GM18868 (cell line): ENCODE measurements at regions not wholly inside any gene's neighbourhood (a gene's known extent, or its start where the extent isn't known, plus 50 kb on each side); places are given as distances from the start of the nearest gene placed in this dataset.

Source experiments
- ATAC-seq: cut with Tn5 transposase; IDR thresholded peaks from one replicate; pipeline ENCODE4 v1.9.1; 2021; ENCODE audit warnings: mild to moderate bottlenecking, moderate library complexity; ENCODE audit not compliant: unreplicated experiment

DNA sequence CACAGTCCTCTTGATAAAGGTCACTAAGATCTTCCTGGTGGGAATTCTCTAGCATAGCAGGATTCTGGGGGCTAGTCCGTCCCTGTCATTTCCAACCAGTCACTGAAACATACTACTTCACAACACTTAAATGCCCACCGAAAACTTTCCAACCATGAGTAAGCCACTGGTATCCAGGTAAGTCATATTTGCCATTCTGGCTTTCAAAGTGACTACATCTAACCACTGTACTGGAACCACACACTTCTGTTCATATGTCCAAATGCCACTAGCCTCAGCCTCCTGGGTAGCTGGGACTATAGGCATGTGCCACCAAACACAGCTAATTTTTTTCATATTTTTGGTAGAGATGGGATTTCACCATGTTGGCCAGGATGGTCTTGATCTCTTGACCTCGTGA lies 64.3 kb upstream of the VANGL1 start:
- no peak for ATAC-seq

DNA sequence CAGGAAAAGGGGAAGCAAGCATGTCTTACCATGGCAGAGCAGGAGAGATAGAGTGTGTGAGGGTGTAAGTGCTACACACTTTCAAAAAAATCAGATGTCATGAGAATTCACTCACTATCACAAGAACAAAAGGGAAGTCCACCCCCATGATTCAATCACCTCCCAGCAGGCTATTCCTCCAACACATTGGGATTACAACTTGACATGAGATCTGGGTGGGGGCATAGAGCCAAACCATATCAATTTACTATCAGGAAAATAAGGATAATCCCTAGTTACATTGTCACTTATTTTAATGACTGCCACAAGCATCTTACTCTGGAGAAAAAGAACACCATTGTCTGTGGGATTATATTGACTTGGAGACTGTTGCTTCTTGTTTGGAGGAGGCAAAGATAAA lies 66.1 kb upstream of the VANGL1 start:
- no peak for ATAC-seq

DNA sequence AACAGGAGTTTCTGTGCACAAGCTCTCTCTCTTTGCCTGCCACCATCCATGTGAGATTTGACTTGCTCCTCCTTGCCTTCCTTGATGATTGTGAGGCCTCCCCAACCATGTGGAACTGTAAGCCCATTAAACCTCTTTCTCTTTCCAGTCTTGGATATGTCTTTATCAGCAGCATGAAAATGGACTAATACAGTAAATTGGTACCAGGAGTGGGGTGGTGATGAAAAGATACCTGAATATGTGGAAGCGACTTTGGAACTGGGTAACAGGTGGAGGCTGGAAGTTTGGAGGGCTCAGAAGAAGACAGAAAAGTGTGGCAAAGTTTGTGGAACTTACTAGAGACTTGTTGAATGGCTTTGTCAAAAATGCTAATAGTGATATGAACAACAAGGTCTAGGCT lies 69.1 kb upstream of the VANGL1 start:
- no peak for ATAC-seq

DNA sequence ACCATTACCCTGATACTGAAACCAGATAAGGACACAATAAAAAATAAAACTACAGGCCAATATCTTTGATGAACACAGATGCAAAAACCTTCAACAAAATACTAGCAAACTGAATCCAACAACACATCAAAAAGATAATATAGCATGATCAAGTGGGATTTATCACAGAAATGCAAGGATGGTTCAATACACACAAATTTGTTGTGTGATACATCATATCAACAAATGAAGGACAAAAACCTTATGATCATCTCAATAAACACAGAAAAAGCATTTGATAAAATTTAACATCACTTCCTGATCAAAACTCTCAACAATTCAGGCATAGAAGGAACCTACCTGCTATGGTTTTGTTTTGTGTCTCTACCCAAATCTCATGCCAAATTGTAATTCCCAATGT lies 74.3 kb upstream of the VANGL1 start:
- ATAC-seq = no peak

DNA sequence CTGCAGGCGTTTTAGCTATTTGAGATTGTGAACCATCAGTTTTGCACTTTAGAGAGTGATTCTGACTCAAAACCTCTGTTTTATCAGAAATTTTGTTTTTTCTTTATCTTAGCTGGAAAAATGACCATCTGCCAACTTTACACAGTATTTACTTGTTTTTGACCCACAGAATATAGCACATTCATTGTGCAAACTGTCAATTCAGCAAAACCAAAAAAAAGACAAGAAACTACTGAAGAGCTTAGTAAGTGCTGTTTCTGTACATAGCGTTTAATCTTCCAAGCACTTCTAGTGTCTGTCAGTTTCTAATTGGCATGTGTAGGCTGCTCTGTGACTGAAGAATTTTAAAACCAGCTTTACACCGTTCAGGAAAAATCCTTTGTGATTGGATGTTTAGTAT lies 76.0 kb upstream of the VANGL1 start:
- no peak for ATAC-seq

DNA sequence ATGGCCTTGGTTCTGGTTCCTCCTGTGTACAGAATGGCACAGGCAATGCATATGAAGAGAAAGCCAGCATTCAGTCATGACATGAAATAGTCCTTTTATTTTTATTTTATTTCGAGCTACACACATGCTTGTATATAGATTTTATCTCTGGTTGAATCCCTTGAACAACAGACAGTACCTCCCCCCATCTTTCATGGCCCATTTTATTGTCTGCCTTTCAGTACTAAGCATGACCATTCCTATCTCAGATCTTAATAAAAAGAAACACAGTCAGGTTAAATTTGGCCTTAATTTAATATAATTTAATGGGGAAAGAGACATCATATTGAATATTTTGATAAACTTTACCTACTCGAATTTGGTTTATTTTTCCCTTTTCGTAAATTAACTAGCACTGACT lies 76.4 kb upstream of the VANGL1 start:
- no peak for ATAC-seq

DNA sequence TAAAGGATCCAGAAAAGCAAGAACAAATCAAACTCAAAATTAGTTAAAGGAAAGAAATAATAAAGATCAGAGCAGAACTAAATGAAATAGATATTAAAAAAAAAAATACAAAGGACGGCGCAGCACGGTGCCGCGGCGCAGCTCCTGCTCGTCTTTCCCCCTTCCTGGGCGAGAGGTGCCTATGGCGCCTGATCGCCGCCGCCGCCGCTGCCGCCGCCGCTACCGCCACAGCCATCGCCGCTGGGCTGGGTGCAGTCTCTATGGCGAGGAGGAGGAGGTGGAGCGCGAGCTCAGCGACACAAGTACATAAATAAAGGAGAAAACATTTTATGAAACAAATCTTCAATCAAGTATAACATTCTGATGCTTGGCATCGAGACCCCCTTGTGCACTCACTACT lies 77.6 kb upstream of the VANGL1 start:
- no peak for ATAC-seq

DNA sequence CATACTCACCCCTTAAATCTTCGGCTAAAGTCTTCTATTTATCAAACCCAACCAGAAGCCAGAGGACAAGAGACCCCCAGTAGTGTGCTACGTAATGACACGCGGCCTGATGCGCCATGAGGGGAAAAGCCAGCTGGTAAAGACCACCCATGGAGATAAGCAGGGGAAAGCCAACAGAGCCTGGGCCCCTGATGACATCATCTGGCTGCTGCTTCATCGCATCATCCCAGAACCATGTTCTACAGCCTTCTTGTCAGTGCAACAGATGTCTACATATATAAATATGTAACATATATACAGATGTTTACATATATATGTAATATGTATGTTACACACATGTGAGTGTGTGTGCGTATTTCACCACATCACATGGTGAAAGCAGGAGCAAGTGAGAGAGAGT lies 81.7 kb upstream of the VANGL1 start:
- ATAC-seq = no peak

DNA sequence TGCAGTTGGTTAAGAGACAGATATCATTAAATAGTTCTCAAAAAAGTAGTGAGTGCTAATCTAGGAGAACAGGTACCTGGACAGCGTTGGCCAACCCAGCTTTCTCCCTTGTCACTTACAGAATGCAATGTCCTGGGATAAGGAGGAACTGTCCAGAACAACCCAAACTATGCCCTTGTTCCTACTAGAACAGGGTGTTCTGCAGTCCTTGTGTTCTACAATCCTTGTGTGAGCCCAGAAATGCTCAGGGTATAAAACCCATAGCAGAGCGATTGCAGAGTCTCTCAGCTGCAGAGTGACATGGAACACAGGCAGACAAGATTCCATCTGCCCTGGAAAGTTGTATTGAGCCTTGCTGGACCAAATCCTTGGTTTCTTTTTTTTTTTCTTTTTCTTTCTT lies 83.5 kb upstream of the VANGL1 start:
- no peak for ATAC-seq

DNA sequence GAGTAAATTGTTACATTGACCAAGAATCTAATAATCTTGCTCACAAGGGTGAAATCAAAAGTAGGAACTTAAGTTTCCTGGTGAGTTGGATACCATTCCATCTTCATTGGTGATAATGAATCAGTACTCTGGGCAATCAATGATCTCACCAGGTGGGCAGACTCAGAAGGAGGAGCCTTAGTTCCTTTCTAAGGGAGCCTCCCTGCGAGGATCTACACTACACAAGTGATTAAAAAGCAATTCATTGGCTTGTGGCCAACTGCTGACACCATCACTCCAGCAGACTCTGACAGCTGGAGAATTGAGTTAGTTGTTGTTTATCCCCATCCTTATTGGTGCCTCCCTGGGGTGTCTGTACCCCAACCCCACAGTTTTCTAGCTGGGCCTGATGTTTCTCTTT lies 84.1 kb upstream of the VANGL1 start:
- ATAC-seq = no peak

DNA sequence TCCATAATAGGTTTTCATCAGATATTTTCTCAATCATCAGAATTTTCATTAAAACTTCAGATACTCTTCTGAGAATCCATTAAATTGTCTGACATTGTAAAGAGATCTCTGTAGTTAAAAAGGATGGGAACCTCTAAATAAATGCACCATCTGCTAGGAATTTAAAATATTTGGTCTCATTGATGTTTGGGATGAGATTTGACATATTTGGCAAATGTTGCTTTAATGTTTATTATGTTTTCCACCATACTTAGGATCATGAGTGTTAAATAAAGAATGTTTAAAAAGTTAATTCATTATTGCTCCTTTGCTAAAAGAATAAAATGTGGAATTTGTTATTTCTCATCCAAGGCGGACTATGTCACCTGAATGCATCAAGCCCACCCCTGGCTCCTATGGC lies 85.5 kb upstream of the VANGL1 start:
- no peak for ATAC-seq

DNA sequence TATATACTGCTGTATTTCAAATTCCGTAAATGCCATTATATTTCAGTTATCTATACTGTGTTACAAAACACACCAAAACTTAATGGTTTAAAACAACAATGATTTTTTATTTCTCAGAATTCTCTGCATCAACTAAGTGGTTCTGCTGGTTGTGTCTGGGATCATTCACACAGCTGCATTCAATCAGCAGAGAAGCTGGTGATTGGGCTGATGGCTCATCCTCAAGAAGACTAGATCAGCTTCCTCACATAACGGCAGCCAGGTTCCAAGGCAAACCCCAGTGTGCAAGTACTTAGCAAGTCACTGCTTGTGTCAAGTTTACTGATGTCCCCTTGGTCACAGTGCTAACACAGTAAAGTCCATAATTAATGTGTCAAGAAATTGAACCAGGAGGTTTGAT lies 86.3 kb upstream of the VANGL1 start:
- ATAC-seq = no peak

DNA sequence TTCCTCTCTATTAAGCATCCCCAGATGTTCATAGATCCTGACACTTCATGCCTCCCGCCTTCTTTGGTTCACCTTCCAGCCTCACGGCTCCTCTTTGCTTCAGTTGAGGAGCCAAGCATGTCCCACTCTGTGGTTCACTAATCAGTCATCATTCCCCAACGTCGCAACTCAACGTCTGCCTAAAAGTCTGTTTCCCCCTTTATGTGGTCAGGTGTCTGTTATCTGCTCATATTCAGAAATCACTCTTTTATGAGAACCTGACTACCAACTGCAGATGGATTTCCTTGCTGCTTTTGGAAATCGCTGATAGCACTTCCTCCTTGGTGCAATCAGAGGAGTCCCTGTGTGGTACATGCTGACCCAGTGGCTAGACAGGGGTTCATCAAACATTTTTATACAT lies 94.1 kb upstream of the VANGL1 start:
- no peak for ATAC-seq

DNA sequence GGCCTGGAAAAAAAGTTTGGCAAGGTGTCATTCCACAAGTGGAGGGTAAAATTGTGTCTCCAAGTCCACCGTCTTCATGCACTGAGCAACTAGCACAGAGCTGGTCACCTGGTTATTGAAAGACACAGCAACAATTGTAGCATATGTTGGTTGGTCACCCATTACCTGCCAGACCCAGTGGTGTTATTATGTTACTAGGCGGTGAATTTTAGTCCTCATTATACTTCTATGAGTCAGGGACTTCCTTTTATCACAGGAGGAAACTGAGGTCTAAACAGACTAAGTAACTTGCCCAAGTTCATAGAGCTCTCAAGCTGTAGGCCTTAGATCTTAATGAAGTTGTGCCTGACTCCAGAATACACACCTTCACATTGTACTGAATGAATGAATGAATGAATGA lies 94.9 kb upstream of the VANGL1 start:
- ATAC-seq = no peak

DNA sequence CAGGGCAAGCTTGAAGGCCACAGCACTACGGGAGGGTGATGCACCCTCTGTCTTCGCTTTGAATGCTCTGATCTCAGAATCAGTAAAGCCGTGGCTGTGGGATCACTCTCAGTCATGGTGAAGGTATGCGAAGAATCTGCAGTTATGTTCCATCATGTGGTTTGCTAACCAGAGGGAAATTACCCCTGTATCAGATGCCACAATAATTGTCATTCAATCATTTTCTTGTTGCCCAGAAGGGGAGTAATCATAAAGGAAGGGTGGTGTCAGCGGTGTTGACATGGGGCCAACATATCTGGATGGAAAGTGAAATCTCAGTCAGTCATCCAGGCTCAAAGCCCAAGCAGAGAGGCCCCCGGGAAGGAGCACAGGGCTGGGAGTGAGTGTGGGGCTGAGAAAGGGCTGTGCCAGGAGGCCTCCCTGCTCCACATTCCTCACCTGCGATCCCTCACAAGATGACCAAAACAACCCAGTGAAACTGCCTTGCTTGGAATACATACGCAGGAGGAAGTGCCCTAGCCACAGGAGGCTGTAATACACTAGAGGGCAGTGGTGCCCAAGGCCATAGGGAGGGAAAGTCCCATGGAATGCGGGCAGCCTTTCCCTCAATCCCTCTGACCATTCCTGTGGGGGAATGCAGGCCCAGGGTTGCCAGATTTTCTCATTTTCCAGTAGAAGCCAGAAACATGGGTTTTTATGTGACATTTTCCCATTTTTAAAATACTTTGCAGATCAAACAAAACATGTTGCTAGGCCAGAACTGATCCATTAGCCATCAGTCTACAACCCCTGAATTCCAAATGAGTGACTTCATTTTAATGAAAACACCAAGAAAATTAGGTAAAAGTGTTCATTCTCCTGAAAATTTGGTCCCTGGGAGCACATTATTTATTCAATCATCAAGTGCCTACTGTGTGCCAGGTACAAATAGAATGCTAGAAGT lies 95.7 kb upstream of the VANGL1 start:
- no peak for ATAC-seq

DNA sequence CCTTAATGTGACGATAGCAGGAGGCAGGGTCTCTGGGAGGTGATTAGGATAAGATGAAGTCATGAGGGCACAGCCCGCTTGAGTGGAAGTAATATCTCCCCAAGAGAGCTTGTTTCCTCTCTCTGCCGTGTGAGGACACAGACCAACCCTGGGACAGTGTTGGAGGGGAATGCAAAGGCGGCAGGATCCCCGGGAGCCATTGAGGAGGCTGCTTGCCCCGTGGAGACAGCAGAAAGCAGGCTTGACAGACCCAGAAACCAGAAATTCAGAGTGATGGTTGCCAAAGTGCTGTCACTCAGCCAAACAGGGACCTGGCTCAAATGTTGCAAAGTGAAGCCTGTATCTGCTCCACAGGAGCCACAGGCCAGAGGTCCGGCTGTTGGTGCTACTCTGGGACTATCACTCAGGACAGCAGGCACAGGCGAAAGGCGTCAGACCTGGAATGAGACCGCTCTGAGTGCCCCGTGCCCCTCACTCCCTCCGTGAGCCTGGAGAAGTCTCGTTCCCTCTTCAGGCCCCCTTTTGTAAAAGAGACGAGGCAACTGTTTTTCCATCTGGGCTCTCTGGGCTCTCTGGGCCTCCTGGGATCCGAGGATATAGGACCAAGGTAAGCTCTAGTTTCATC lies 96.6 kb upstream of the VANGL1 start:
- ATAC-seq = no peak

DNA sequence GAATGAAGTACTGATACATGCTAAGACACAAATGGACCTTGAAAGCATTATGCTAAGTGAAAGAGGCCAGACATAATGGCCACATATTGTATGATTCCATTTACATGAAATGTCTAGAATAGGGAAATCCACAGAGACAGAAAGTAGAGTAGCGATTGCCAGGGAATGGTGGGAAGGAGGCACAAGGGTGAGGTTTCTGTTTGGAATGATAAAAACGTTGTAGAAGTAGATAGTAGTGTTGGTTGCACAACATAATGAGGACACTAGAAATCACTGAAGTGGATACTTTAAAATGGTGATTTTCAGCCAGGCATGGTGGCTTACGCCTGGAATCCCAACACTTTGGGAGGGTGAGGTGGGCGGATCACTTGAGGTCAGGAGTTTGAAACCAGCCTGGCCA lies 97.6 kb upstream of the VANGL1 start:
- no peak for ATAC-seq

DNA sequence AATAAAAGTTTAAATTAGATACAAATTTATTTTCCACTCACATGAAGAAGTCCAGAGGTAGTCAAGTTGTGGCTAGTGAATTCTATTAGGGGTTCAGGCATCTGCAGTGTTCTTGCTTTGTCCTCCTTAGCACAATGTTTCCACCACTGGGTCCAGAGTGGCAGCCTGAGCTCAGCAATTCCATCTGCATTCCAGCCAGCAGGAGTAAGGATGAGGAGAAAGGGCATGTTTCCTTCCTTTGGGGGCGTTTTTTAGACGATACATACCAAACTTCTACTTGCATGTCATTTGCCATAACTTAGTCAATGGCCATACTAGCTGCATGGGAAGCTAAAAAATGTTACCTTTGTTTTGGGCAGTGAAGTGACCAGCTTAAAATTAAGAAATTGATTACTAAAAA lies 98.5 kb upstream of the VANGL1 start:
- no peak for ATAC-seq

DNA sequence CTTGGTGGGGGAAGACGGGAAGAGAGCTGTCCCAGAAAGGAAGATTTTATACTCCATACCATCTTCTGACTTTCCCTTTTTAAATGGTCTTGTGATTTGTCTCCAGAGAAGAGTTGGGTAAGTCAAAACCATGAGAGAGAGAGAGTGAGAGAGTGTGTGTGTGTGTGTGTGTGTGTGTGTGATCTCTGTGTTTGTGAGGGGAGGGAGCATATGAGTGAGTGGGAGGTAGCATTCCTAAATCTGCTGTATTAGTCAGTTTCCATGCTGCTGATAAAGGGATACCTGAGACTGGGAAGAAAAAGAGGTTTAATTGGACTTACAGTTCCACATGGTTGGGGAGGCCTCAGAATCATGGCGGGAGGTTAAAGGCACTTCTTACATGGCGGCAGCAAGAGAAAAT lies 102.0 kb upstream of the VANGL1 start:
- ATAC-seq = no peak

DNA sequence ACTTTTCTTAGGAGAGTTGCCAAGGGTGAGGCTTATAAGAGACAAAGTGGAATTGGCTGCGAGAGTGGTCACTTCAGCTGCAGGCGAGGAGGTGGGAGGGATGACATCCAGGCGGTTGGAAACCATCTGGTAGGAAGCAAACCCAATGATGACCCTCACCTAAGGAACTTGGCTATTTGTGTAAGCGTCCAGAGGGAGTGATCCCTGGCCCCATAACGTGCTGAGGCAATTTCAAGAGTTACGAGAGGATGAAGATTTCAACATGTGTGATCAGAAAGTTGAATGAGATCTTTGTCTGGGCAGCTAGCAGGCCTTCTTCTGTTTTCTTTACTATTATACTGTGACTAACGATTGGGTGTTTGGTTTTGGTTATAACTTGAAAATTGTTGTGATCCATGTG lies 102.7 kb upstream of the VANGL1 start:
- no peak for ATAC-seq

DNA sequence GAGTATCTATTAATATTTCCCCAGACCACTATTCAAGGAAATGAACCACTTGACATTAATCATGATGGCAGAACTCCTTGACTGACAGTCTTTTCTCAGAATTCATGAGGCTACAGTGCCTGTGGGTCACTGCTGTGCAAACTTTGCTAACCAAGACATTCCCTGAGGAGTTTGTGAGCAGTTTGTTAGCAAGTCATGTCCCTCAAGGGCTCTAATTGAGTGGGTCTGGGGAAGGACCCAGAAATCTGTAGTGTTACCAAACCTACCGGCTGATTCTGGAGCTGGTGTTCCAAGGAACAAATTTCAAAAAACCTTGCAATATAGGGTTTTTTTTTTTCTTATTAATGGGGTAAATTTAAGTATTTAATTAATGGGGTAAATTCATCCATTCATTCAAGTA lies 103.2 kb upstream of the VANGL1 start:
- ATAC-seq = no peak

DNA sequence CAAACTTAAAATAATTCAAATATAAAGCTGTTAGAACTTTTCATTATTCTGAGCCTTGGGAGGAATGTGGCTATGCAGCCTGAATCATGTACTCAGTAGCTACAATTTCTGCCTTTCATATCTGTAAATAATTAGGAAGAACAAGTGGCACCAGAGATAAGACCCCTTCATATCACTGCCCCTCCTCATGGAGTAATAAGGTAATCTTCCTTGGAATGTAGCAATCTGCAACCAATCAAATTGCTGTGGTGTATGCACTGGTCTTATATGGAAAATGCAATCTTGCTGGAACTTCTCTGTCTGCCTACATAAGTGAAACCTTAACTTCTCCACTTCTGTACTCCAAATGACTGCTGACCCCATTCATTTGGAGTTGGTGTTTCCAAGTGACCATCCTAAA lies 104.4 kb upstream of the VANGL1 start:
- no peak for ATAC-seq
